ENCODE measurements at regions not wholly inside any gene's neighbourhood (a gene's known extent, or its start where the extent isn't known, plus 50 kb on each side); places are given as distances from the start of the nearest gene placed in this dataset.

DNA sequence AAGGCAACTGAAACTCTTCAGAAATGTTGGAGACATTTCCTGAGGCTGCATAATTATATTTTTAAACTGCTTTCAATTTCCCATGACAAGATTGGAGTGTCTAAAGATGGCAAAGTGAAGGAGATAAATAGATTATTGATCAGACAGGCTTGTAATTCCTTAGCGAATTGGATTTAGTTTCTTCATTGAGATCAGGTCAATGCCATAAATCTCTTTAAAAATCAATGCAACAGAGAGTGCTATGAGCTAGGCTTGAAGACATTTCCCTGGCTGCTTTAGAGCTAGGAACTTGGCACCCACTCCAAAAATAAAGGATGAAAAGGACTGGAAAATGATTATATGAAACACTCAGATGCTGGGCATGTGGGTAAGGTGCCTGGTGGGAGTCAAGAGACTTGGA lies 828.4 kb downstream of the TLR4 start:
- intact Hi-C loops (cut with micrococcal nuclease), result no loop called here
- H3K27me3 ChIP-seq (ENCODE audit: control insufficient read depth, insufficient read depth, low read length), result no peaks in the 10 kb centered on the region
- no peaks in the 10 kb centered on the region for H3K36me3 ChIP-seq (ENCODE audit: control insufficient read depth, insufficient read depth, low read length)
- no peaks in the 10 kb centered on the region for H3K4me1 ChIP-seq (ENCODE audit: control insufficient read depth, insufficient read depth, low read length)
- 85% methylated on average over 1 of the region's 1 CpG for WGBS (ENCODE audit: insufficient coverage)
- Mint-ChIP-seq H3K36me3 (no peaks in the 10 kb centered on the region), H3K9me3 (peaks cover 7 to 15% of the 10 kb centered on the region in 2 donors), H3K4me3 (no peak overlapping the region), H3K27me3 (ENCODE audit: low read depth in 2 of 2) (no peaks in the 10 kb centered on the region), H3K4me1 (no peaks in the 10 kb centered on the region), H3K27ac (no peak overlapping the region)
- H3K9me3 ChIP-seq (ENCODE audit: control insufficient read depth, insufficient read depth, low read length), result no peaks in the 10 kb centered on the region
- TF ChIP-seq, protein P1, sequence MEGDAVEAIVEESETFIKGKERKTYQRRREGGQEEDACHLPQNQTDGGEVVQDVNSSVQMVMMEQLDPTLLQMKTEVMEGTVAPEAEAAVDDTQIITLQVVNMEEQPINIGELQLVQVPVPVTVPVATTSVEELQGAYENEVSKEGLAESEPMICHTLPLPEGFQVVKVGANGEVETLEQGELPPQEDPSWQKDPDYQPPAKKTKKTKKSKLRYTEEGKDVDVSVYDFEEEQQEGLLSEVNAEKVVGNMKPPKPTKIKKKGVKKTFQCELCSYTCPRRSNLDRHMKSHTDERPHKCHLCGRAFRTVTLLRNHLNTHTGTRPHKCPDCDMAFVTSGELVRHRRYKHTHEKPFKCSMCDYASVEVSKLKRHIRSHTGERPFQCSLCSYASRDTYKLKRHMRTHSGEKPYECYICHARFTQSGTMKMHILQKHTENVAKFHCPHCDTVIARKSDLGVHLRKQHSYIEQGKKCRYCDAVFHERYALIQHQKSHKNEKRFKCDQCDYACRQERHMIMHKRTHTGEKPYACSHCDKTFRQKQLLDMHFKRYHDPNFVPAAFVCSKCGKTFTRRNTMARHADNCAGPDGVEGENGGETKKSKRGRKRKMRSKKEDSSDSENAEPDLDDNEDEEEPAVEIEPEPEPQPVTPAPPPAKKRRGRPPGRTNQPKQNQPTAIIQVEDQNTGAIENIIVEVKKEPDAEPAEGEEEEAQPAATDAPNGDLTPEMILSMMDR (IDR thresholded peaks at IDR 0.05), result no peak
- DNase-seq, result no peak
- H3K27ac ChIP-seq (ENCODE audit: low read length), result no peak overlapping the region
- no peak overlapping the region for H3K4me3 ChIP-seq (ENCODE audit: low read length)
- ATAC-seq, result no peak

DNA sequence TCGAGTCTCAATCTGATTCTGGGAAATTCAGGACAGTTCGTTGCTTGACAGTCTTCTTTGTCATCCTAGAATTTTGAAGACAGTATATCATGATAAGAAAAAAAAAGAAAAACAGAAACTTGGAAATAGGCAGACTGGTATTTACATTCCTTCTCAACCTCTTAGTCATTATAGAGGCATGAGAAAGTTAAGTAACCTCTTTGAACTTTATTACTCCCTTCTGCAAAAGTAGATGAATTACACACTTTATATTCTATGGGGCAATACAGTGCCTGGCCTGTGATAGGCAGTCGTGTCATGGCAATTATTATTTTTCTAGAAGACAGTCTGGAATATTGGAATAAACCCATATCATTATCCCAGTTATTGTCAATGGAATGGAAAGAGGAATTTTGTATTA lies 828.9 kb downstream of the TLR4 start:
- H3K27me3 ChIP-seq (ENCODE audit: control insufficient read depth, insufficient read depth, low read length), result no peaks in the 10 kb centered on the region
- H3K9me3 ChIP-seq (ENCODE audit: control insufficient read depth, insufficient read depth, low read length), result no peaks in the 10 kb centered on the region
- WGBS (ENCODE audit: insufficient coverage), result 83% methylated on average over 2 of the region's 3 CpGs
- H3K4me3 Mint-ChIP-seq, result no peak overlapping the region
- H3K4me1 Mint-ChIP-seq, result no peaks in the 10 kb centered on the region
- H3K36me3 Mint-ChIP-seq, result no peaks in the 10 kb centered on the region
- DNase-seq (no peak), ATAC-seq (no peak)
- H3K4me1 ChIP-seq (ENCODE audit: control insufficient read depth, insufficient read depth, low read length), result no peaks in the 10 kb centered on the region
- H3K27ac ChIP-seq (ENCODE audit: low read length), result no peak overlapping the region
- peaks cover 7 to 15% of the 10 kb centered on the region in 2 donors for H3K9me3 Mint-ChIP-seq
- no peak overlapping the region for H3K4me3 ChIP-seq (ENCODE audit: low read length)
- no peaks in the 10 kb centered on the region for H3K36me3 ChIP-seq (ENCODE audit: control insufficient read depth, insufficient read depth, low read length)
- intact Hi-C loops (cut with micrococcal nuclease), result no loop called here
- TF ChIP-seq, protein P1 (IDR thresholded peaks at IDR 0.05), result no peak
- H3K27me3 Mint-ChIP-seq (ENCODE audit: low read depth in 2 of 2), result no peaks in the 10 kb centered on the region
- H3K27ac Mint-ChIP-seq, result no peak overlapping the region

DNA sequence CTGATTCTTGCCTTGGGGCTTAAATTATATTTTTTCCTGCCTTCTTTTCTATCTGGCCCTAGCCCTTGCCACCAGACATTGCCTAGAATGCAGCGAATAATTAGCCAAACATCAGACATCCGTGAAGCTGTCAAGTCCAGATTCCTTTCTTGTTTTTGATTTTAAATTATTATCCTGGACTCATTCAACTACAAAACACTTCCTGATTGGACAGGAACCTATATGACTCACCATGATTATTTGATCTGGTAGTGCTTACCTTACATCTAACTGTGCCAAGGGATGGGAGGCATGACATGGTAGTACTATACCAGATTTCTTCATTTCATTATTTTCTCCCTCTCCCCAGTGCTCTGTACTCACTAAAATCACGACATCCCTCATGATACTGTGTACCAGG lies 829.6 kb downstream of the TLR4 start:
- Histone ChIP-seq H3K27ac (ENCODE audit: low read length) (no peak overlapping the region), H3K4me3 (ENCODE audit: low read length) (no peak overlapping the region), H3K9me3 (ENCODE audit: control insufficient read depth, insufficient read depth, low read length) (no peaks in the 10 kb centered on the region), H3K4me1 (ENCODE audit: control insufficient read depth, insufficient read depth, low read length) (no peaks in the 10 kb centered on the region), H3K36me3 (ENCODE audit: control insufficient read depth, insufficient read depth, low read length) (no peaks in the 10 kb centered on the region), H3K27me3 (ENCODE audit: control insufficient read depth, insufficient read depth, low read length) (no peaks in the 10 kb centered on the region)
- 85% methylated on average over 2 of the region's 3 CpGs for WGBS (ENCODE audit: insufficient coverage)
- ATAC-seq (no peak), DNase-seq (no peak)
- intact Hi-C loops (cut with micrococcal nuclease), result no loop called here
- Mint-ChIP-seq H3K4me3 (no peak overlapping the region), H3K36me3 (no peaks in the 10 kb centered on the region), H3K27ac (no peak overlapping the region), H3K9me3 (peaks cover 7 to 15% of the 10 kb centered on the region in 2 donors), H3K4me1 (no peaks in the 10 kb centered on the region), H3K27me3 (ENCODE audit: low read depth in 2 of 2) (no peaks in the 10 kb centered on the region)
- TF ChIP-seq, protein P1 (IDR thresholded peaks at IDR 0.05), result no peak

DNA sequence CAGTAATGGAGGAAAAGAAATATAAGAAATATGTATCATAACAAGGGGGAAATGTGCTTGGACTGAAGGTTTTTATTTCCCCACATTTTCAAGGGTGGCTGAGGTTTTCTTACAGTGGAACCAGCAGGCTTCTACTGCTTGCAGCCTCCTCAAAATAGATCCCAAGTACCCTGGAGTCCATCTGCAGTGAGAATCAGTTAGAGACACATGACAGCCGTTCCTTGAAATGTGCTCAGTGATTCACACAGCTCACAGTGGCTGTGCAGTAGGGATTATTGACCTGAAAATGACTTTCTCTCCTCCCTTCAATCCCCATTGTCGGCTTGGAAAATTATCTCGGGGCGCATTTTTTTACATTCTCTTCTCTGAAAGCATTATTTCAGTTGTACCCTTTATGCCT lies 832.0 kb downstream of the TLR4 start:
- H3K4me1 Mint-ChIP-seq, result no peaks in the 10 kb centered on the region
- TF ChIP-seq, protein P1 (IDR thresholded peaks at IDR 0.05), result no peak
- DNase-seq, result no peak
- H3K27me3 ChIP-seq (ENCODE audit: control insufficient read depth, insufficient read depth, low read length), result no peaks in the 10 kb centered on the region
- H3K4me1 ChIP-seq (ENCODE audit: control insufficient read depth, insufficient read depth, low read length), result no peaks in the 10 kb centered on the region
- H3K27ac ChIP-seq (ENCODE audit: low read length), result no peak overlapping the region
- H3K9me3 Mint-ChIP-seq, result peaks cover 7 to 17% of the 10 kb centered on the region in 2 donors
- H3K27me3 Mint-ChIP-seq (ENCODE audit: low read depth in 2 of 2), result no peaks in the 10 kb centered on the region
- H3K9me3 ChIP-seq (ENCODE audit: control insufficient read depth, insufficient read depth, low read length), result no peaks in the 10 kb centered on the region
- H3K36me3 ChIP-seq (ENCODE audit: control insufficient read depth, insufficient read depth, low read length), result no peaks in the 10 kb centered on the region
- ATAC-seq, result no peak
- H3K4me3 Mint-ChIP-seq, result no peak overlapping the region
- H3K36me3 Mint-ChIP-seq, result no peaks in the 10 kb centered on the region
- intact Hi-C loops (cut with micrococcal nuclease), result no loop called here
- no peak overlapping the region for H3K4me3 ChIP-seq (ENCODE audit: low read length)
- whole genome bisulfite sequencing (ENCODE audit: insufficient coverage), result 81% methylated on average over 4 of the region's 4 CpGs
- no peak overlapping the region for H3K27ac Mint-ChIP-seq

Measured in natural killer cell (primary cell).